DMS114 treated with DMSO at 0.1 percent for 48 hours (cell line): ENCODE measurements at regions not wholly inside any gene's neighbourhood (a gene's known extent, or its start where the extent isn't known, plus 50 kb on each side); places are given as distances from the start of the nearest gene placed in this dataset.

Experiments
- DNase-seq: peaks from one replicate; lab custom pipeline; 2025; ENCODE audit not compliant: unreplicated experiment; lab: John Stamatoyannopoulos, UW

DNA sequence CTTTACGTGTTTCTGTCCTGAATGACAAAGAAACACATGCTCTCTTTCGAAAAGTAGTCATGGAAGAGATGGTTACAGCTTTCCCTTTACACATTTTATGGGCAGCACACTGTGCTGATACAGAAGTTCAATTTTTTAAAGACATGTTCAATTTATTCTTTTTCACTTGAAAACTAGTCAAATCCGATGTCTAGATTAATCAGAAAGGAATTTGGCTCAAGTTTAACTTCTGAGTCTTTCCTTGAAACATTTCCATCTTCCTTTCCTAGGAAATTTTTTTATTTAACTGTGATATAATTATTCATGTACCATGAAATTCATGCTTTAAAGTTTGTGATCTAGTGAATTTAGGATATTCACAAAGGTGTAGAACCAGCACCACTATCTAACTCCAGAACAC is 360.1 kb downstream of the TNS3 start:
- no peak for DNase-seq

DNA sequence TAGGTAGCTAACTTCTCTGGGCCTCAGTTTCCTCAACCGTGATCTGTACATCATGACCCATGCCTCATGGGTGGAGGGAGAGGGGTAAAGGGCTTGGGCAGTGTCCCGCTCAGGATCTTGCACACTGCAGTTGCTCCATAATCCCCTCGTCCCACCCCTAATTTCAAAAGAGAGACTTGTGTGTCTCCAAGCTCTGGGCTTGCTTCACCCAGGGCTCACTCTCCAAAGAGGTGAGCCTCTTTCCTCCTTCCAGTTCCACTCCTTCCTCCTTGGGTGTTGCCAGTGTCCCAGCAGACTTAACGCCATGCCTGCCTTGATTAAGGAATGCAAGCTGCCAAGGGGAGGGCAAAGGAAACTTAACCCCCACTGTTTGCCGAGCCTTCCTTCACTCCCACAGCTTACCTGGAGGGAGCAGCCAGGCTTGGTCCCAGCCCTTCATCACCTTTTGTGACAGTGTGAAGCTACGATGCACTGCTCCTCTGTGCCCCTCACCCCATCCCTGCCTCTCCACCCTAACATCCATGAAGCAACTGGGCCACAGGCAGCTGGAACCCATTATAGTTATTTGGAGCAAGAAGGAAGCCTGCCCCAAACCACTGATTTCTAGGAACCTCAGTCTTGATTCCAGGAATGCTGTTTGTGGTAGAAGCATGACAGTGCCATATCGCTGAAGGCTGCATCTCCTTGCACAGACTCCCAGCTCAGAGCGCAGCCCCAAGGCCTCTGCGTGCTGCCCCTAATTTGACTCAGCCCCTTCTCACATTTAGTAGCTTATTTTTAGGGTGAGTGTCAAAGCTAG is 363.3 kb downstream of the TNS3 start:
- DNase-seq, result no peak

DNA sequence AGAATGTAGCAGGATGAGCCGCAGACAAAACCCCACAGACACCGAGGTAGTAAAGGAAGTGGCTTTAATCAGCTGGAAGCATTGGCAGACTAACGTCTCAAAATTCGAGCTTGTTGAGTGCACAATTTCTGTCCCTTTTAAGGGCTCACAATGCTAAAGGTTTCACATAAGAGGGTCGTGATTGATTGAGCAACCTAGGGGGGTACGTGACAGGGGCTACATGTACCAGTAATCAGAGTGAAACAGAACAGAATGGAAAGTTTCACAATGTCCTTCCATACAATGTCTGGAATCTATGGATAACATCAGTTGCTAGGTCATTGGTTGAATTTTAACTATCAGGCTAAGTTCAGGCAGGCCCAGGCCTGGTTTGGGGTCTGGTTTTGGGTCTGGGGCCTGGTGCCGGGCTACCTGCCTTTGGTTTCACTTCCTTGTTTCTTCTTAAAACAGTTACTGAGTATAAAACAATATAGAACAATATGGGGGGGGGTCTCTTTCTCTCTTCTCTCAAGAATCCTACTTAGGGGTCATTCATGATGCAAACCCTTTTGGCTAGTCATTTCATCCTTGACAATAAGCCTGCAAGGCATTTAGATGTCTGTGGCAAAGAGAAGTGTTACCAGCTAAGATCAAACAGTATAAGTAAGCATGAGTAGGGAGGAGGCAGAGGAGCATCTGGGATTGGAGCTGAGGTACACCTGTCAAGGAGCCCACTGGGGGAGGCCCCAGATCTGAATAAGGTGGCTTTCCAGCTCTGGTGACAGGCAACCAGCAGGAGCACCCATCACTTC is 364.1 kb downstream of the TNS3 start:
- no peak for DNase-seq

DNA sequence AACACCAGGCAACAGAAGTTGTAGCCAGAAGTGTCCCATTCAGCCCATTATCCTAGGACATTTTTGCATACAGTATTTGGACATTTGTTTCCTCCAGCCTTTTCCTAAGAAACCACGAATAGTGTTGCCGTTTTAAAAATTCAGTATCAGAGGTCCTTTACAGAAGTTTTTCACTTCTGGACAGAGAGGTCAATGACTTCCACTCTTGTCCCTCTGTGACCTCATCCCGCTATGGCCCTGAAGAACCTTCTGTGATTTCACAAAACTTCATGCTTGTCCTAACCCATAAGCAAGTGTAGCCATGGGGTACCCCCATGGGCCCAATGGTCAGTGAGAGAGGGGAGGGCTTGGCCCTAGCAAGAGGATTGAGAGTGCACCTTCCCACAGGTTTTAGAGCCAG is 364.8 kb downstream of the TNS3 start:
- DNase-seq, result no peak

DNA sequence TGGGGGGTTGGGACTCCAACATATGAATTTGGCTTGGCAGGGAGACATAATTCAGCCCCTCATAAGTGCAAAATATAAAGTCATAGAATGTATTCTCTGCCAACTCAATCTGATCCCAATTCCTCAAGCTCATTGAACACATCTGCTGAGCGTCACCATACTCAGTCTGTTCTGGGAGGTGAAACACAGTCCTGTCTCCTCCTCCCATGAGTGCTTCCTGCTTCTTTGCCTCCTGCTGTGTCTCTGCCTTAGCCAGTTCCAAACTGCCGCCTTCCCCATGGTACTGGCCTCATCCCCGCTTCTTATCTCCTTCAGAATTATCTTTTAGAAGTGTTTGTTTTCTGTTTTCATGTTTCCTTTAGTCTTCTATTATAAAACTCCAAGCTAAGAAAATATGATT is 365.5 kb downstream of the TNS3 start:
- no peak for DNase-seq

DNA sequence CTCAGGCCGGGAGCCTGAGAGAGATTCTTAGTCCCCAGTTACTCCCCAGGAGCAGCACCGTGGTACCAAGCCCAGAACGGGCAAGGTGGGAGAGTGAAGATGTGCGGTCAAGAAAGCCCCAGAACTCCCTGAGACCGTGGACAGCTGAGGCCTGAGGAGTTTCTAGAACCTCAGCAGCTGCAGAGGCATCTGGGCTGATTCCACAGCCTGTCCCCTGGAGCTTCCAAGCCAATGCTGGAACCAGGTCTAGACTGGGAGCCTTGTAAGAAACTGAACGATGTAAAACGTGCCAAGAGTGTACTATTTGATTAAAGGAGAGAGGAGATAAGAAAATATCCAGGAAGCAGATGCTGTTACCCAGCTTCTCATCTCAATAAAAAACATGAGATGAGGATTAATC is 366.3 kb downstream of the TNS3 start:
- no peak for DNase-seq

DNA sequence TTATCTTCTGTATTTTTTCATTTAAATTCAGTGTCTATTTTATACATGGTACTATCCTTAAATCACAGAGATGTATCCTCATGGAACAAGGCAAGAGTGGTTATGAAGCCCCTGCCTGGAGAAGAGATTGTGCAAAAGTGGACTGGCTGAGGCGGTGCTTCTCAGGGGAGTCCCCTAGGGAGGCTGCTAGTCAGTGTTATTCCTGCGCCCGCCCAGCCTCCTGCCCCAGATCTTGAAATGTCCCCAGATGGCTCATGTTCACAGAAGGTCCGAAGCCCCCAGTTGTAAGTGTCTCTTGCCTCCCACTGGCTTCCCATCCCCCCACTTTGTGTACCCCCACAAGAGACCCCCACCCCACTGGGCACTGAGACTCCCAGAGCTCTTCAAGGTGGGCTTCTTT is 366.9 kb downstream of the TNS3 start:
- DNase-seq, result no peak

DNA sequence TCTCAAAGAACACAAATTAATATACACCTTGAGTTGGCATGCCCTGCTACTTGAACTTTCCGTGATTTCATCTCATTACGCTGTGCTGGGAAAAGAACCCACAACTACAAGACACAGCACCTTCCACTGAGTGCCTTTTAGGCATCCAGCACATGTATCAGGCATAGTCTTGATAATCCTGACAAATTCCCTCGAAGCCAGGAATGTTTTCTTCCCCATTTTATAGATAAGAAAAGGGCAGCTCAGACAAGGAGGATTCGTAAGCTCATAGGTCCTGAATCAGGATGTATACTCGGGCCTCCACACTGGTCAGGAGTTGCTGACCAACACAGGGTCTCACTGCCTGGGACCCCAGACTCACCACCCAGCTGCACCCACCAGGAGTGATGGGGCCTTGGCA is 368.6 kb downstream of the TNS3 start:
- no peak for DNase-seq

DNA sequence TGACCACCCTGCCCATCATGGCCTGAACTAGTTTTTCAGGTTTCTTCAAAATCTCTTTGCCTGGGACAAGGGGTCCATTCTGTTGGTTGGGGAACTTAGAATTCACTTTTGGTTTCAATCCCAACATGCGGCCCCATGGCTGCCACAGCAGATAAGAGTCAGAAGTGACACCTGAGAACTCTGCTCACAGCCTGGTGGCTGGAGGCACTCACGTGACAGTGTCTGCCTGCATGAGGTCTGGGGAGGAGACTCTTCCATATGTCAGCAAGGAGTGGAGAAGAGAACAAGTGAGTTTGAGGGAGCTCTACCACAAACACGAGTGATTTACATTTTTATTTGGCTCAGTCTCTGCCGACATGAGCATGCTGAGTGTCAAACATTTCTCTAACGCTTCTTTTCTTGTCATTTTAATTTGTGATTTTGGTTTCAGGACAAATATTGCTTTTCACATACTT is 370.4 kb downstream of the TNS3 start:
- DNase-seq, result no peak

DNA sequence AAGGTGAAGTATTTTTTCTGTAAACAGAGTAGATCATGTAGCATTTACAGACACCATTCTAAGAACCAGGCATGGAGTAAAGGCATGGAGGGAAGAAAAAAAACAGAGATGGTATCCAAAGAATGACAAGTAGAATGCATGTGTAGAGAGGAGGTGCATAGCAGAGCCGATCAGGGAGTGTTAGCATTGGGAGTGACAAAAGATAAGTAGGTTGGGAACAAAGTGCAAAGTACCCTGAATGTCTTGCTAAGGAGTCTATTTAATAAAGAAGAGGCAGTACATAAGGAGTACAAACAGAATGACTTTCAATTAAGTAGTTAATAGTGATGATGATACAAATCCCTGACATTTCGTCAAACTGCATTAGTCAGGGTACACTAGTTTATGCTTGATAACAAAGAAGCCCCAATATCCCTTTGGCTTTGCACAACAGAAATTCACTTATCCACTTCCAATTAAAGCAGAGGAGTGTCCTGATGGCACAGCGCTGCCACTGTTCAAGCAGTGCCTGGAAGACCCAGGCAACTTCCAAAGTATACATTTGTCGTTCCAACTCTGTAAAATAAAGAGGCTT is 371.5 kb downstream of the TNS3 start:
- DNase-seq, result no peak

DNA sequence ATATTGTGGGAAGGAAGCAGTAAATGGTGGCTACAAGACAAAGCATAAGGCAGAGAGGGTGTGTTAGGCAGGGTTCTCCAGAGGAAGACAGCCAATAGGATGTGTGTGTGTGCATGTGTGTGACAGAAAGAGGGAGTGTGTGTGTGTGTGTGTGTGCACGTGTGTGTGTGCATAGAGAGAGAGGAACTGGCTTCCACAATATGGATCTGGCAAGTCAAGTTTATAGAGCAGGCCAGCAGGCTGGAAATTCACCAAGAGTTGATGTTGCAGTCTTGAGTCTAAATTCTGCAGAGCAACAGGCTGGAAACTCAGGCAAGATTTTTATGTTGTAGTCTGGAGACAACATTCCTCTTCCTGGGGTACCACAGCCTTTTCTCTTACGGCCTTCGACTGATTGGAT is 374.0 kb downstream of the TNS3 start:
- no peak for DNase-seq

DNA sequence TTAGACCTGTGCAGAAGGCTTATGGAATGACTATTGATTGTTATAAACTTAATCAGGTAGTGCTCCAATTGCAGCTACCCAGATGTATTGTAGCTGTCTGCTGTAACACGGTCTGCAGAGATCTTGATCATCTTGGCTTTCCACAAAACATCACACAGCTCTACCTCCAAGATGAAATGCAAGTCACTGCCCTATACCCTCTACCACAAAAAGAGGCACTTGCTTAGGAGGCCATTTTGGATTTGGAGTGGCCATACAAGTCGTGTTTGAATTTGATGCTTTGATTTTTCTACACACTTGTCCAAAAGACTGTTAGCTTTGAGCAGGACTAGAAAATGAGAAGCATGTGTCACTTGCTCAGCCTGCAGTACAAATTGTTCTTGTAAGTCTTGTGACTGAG is 377.2 kb downstream of the TNS3 start:
- no peak for DNase-seq

DNA sequence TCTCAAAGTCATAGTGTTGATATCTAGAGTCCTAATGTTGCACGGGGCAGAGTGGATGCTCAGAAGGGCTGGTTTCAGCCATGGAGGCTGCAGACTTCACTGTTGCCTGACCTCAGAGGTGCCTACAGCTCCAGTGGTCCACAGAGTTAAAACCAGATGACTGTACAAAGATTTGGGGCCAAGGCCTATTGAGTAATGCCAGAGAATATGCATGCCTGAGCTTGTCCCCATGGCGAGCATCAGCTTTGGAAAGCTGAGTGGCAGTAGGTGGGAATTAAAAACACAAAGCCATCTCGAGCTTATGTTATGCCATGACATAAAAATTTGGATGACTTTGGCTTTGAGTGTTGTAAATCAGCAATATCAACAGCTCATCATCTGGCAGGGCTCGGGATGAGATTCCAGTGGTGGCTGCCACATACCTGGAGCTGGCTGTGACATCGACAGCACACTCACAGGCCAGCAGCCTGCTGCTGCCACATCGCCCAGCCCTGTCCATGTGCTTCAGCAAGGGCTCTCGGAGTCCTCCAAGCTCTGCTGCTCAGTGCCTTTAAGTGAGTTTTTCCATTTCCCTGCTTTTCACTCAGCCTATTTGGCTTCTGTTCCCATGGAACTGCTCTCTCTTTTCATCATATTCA is 379.6 kb downstream of the TNS3 start:
- DNase-seq, result no peak

DNA sequence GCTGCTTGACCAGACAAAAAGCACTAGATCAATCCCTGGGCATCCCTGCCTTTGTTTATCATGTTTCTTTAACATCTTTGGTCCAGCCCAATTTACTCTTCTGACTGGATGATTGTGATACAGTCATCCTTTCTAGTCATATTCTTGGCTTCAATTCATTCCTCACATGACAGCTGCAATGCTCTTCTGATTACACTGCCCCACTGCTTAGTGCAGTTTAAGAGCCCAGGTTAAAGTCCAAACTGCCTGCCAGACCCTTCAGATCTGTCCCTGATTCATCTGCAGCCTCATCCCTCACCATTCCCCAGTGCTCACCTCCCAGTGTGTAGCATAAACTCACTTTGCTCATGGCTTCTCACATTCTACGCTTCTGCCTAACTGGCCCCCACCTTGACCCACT is 383.8 kb downstream of the TNS3 start:
- DNase-seq, result no peak

DNA sequence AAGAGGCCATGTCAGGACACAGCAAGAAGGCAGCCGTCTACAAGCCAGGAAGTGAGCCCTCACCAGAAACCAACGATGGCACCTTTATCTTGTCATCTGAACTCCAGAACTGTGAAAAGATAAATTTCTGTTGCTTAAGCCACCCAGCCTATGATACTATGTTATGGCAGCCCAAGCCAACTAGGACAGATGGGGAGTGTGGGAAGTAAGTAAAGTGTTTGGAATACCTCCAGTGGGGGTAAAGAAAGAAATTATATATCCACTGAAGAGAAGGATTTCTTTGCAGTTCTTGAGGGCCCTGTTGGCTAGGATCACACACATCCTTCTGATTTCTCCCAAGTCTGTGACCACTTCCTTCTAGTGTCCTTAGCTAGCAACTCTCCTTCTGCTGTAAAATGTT is 384.4 kb downstream of the TNS3 start:
- DNase-seq, result no peak

DNA sequence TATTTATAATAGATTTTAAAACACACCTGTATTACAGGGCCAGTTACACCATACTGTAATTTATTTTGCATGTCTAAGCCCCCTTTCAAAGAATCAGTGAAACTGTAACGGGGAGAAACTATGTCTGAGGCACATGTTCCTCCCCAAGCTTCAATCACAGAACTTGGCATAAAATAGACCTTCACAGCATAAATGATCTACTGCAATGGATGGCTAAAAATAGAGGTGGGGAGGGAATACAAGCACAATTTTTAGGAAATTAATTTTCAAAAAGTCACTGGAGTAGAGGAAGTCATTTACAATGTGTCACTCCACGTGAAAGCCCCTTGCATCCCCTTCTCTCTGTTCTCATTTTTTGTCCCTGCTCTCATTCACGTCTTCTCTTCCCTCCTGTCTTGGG is 385.2 kb downstream of the TNS3 start:
- DNase-seq, result no peak

DNA sequence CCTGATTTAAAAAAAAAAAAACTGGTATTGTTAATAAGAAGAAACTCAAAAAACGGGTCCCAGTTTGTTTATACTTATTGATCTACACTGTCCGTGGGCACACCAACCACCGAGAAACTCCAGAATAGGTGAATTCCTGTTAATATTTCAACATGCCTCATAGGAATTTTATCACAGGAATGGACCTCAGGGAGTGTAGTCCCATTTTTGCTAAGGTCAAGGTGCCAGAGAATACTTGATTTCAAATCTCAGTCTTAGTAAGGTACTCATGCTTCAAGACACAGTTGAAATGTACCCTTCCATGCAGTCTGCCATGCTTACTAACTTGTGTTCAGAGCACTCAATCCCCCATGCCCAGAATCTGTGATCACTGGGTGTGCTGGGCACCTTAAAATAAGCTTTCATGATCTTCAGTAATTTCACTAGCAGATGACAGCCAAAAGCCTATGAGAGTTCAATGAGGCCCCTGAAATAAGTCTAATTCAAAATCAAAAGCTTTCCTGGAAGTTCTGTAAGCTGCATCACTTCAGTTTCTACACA is 385.7 kb downstream of the TNS3 start:
- no peak for DNase-seq

DNA sequence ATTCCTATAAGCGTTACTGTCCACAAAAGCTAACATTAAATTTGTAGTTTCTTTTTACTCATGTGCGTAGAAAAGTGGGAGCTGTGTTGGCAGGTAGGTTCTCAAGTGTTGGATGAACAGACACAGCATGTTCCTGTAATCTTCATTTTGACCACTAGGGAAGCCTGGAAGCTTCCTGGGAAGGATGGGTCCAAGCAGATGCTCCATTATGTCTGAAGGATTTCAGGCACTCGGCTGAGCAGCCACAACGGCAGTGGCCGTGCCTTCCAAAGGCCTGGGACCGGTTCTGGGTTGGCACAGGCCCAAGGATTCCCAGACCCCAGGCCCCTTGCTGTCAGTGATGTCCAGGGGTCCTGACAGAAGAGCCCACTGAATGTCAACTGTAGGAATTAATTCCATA is 386.3 kb downstream of the TNS3 start:
- DNase-seq, result no peak

DNA sequence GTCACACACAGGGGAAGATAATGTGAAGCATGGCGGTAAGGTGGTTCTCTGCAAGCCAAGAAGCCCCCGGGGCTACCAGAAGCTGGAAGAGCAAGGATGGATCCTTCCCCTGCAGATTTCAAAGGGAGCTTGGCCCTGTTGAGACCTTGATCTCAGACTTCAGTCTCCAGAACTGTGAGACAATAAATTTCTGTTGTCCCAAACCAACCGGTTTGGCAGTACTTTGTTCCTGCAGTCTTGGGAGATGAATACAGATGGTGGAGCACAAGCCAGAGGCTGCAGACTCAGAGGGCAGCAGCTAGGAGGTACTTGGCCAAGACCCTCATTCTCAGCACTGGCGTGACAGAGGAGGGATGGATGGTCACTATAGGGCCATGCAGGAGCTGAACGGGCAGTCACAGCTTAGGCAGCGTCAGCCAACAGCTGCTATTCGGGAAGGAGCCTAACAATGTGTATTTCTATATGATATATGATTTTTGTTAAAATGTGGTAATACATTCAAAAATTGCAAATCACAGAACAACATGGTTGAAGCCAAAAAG is 387.3 kb downstream of the TNS3 start:
- DNase-seq, result no peak

DNA sequence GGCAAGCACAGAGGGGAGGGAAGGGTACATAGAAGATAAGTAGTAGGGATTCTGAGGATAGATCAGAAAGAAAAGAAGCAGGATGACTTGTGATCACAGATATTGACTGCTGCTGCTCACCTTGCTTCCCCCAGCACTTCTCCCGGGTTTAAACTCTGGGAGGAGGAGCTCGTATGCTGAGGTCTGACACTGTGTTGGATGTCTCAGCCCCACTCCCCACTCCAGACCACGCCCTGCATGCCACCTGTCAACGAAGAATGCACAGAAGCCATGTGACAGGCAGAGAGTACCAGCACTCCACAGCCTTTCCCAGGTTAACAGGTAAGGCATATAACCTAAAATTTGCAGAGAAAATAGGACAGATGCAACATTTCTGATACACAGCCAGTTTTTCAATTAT is 388.9 kb downstream of the TNS3 start:
- DNase-seq, result no peak

DNA sequence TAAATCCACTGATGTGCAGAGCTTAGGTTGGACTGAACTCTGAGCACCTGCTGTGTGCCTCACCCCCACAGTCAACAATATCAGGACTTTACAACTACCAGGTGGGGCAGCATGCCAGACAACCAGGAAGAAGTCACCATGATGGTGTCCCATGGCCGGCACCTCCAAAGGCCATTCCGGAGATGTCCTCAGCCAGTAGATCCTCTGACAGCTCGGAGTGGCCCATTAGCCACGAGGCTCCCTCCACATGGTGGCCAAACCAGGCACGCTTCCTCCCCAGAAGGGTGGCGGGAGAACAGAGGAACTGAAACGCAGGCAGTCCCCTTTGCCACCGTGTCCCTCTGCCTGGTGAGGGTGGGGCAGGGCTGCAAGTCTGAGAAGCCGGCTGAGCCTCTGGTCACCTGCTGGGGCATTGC is 390.0 kb downstream of the TNS3 start:
- DNase-seq, result no peak
